Tibial artery (tissue), 4 donors: ENCODE measurements at regions not wholly inside any gene's neighbourhood (a gene's known extent, or its start where the extent isn't known, plus 50 kb on each side); places are given as distances from the start of the nearest gene placed in this dataset.

Experiments
- DNase-seq, 2 donors: peaks; one replicate each; pipeline ENCODE4 v3.0.0-alpha.2; 2019
- H3K27ac ChIP-seq, 2 donors: fragments of 200-600 bp; sonication (generic) in 1 of 2; 1 replicate in 1 of 2; 2 replicates in 1 of 2; pipeline ENCODE4 v1.5.1; 2018 to 2019; ENCODE audit warnings: mild to moderate bottlenecking in 1 of 2
- H3K27me3 ChIP-seq, 2 donors: fragments of 200-600 bp; sonication (generic) in 1 of 2; one replicate each; pipeline versions ENCODE4 v1.5.1 to v1.6.0; 2016 to 2019
- H3K36me3 ChIP-seq, 3 donors: fragments of 200-600 bp; sonication (generic) in 2 of 3; one replicate each; pipeline ENCODE4 v1.5.1; 2016 to 2019; ENCODE audit warnings: mild to moderate bottlenecking in 2 of 3
- H3K4me1 ChIP-seq, 4 donors: fragments of 200-600 bp; sonication (generic) in 2 of 4; 1 replicate in 3 of 4; 2 replicates in 1 of 4; pipeline ENCODE4 v1.5.1; 2016 to 2019
- H3K4me3 ChIP-seq, 2 donors: fragments of 200-600 bp; sonication (generic) in 1 of 2; 1 replicate in 1 of 2; 2 replicates in 1 of 2; pipeline ENCODE4 v1.5.1; 2018 to 2019; ENCODE audit warnings: mild to moderate bottlenecking in 2 of 2
- H3K9me3 ChIP-seq, 3 donors: fragments of 200-600 bp; sonication (generic) in 1 of 3; one replicate each; pipeline ENCODE4 v1.5.1; 2016 to 2019
- intact Hi-C: fragments of 100-400 bp; cut with DNase I; formaldehyde crosslinking; loops from one replicate; pipeline ENCODE4 v1.15.0; 2023; ENCODE audit warnings: low total_unique reads
- TF ChIP-seq, protein P1 (sequence below), 2 experiments: fragments of 200-600 bp in 1 of 2; fragments of 450-650 bp in 1 of 2; IDR thresholded peaks; one replicate each; pipeline ENCODE4 v1.5.1; 2017 to 2019; ENCODE audit warnings: antibody characterized with exemption in 2 of 2, mild to moderate bottlenecking in 1 of 2, moderate library complexity in 1 of 2

DNA sequence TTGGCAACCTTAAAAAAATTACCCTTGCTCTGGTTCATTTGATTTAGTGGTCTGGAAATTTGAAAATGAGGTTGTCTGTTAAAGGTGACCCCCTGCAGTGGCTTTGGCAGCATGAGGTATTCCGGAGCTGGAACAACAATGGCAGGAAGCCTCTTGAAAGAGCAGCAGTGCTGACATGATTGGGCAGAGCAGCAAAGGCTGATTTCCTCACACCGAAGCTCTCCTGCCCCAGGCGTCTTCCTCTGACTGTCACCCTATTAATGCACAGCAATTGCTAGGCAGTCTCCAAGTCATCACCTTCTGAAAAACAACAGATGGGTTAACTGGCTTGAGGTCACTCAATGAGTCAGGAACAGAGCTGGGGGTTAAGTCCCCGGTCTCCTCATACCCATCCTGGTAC is 241.8 kb upstream of the MMS22L start:
- Histone ChIP-seq H3K36me3 (no peaks in the 10 kb centered on the region), H3K4me1 (no peaks in the 10 kb centered on the region), H3K9me3 (no peaks in the 10 kb centered on the region), H3K27ac (no peak overlapping the region), H3K4me3 (no peak overlapping the region), H3K27me3 (no peaks in the 10 kb centered on the region)
- DNase-seq, result no peak
- intact Hi-C loops, result no loop called here
- TF ChIP-seq, protein P1, sequence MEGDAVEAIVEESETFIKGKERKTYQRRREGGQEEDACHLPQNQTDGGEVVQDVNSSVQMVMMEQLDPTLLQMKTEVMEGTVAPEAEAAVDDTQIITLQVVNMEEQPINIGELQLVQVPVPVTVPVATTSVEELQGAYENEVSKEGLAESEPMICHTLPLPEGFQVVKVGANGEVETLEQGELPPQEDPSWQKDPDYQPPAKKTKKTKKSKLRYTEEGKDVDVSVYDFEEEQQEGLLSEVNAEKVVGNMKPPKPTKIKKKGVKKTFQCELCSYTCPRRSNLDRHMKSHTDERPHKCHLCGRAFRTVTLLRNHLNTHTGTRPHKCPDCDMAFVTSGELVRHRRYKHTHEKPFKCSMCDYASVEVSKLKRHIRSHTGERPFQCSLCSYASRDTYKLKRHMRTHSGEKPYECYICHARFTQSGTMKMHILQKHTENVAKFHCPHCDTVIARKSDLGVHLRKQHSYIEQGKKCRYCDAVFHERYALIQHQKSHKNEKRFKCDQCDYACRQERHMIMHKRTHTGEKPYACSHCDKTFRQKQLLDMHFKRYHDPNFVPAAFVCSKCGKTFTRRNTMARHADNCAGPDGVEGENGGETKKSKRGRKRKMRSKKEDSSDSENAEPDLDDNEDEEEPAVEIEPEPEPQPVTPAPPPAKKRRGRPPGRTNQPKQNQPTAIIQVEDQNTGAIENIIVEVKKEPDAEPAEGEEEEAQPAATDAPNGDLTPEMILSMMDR (IDR thresholded peaks at IDR 0.05), result no peak

DNA sequence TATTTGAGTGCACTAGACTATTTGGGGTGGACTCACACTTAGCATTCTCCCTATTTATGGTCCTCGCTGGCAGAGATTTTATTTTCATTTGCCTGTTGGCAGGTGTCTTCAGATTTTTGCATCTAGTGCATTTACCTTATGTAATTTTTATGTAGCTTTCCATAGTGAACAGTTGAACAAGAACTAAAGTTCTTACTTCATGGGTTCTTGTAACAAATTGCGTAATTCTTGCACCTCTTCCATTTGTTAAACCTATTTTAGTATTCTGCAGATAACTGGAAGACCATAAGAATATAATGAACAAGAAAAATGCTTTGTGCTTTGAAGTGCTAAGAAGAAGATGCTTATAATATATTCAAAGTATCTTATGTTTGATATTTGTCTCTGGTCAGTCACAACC is 252.8 kb upstream of the MMS22L start:
- DNase-seq, result no peak
- H3K27me3 ChIP-seq, result no peaks in the 10 kb centered on the region
- H3K4me1 ChIP-seq, result no peaks in the 10 kb centered on the region
- no peak overlapping the region for H3K4me3 ChIP-seq
- H3K9me3 ChIP-seq, result no peaks in the 10 kb centered on the region
- H3K36me3 ChIP-seq, result no peaks in the 10 kb centered on the region
- intact Hi-C loops, result no loop called here
- TF ChIP-seq, protein P1 (IDR thresholded peaks at IDR 0.05), result no peak
- H3K27ac ChIP-seq, result no peak overlapping the region

DNA sequence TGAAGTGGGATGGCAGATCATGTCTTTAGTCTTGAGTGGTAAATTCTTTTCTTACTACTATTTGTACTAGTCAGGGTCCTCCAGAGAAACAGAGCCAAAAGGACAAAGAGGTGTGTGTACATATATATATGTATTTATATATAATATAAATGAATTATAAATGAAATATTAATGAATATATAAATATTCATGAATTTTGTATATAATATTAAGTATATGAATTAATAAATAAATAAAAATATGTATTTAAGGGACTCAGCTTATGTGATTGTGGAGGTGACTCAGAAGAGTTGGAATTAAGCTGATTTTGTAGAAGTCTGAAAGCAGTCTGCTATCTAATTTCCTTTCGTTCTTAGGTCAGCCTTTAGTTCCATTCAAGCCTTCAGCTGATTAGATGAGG is 265.3 kb upstream of the MMS22L start:
- Histone ChIP-seq H3K4me1 (no peaks in the 10 kb centered on the region), H3K27ac (no peak overlapping the region), H3K9me3 (no peaks in the 10 kb centered on the region), H3K36me3 (no peaks in the 10 kb centered on the region), H3K4me3 (no peak overlapping the region), H3K27me3 (no peaks in the 10 kb centered on the region)
- DNase-seq, result no peak
- TF ChIP-seq, protein P1 (IDR thresholded peaks at IDR 0.05), result no peak
- intact Hi-C loops, result no loop called here

DNA sequence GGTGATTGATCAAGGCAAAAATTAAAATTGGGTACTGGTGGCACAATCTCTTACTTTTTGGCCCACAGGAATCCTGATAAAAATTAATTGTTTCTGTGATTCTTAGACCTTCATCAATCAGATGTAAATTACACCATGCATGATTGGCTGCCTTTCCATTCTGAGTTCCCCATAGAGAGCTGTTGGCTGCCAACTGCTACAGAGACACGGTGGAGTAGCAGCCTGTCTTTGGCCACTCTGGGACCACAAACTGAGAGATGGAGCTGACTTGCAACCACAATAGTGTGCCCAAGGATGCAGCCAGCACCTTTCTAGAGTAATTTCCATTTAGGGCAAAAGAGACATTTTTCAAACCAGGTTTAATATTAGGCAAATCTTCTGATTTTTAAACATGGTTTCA is 274.3 kb upstream of the MMS22L start:
- DNase-seq, result no peak
- no peaks in the 10 kb centered on the region for H3K4me1 ChIP-seq
- TF ChIP-seq, protein P1 (IDR thresholded peaks at IDR 0.05), result no peak

DNA sequence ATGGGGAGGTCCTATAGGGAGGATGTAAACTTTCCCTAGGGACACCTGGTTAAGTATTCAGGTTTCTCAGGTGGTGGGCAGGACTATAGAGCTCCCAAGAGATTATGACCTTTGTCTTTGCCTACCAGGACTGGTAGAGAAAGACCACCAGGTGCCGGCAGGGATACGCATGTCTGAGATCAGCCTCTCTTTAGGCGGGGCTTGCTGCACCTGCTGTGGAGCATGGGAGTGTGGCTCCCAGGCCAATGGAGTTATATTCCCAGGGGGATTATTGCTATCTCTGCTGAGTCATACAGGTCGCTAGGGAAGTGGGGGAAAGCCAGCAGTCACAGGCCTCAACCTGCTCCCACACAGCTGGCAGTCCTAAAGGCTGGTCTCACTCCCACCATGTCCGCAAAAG is 280.5 kb upstream of the MMS22L start:
- intact Hi-C loops, result no loop called here
- TF ChIP-seq, protein P1 (IDR thresholded peaks at IDR 0.05), result no peak

More for the DNA sequence above, 274.3 kb upstream of the MMS22L start:
- H3K27ac ChIP-seq, result no peak overlapping the region
- no peaks in the 10 kb centered on the region for H3K36me3 ChIP-seq
- H3K4me3 ChIP-seq, result no peak overlapping the region
- H3K27me3 ChIP-seq, result no peaks in the 10 kb centered on the region
- no peaks in the 10 kb centered on the region for H3K9me3 ChIP-seq
- intact Hi-C loops, result no loop called here

DNA sequence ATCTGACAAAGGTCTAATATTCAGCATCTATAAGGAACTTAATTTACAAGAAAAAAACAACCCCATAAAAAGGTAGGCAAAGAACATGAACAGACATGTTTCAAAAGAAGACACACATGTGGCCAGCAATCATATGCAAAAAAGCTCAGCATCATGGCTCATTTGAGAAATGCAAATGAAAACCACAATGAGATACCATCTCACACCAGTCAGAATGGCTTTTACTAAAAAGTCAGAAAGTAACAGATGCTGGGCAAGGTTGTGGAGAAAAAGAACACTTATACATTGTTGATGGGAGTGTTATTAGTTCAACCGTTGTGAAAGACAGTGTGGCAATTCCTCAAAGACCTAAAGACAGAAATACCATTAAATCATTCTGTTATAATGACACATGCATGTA is 289.9 kb upstream of the MMS22L start:
- H3K4me1 ChIP-seq, result no peaks in the 10 kb centered on the region
- H3K4me3 ChIP-seq, result no peak overlapping the region
- H3K27ac ChIP-seq, result no peak overlapping the region
- H3K27me3 ChIP-seq, result no peaks in the 10 kb centered on the region
- no peaks in the 10 kb centered on the region for H3K9me3 ChIP-seq
- H3K36me3 ChIP-seq, result no peaks in the 10 kb centered on the region
- intact Hi-C loops, result no loop called here
- TF ChIP-seq, protein P1 (IDR thresholded peaks at IDR 0.05), result no peak
- DNase-seq, result no peak

More for the DNA sequence above, 280.5 kb upstream of the MMS22L start:
- Histone ChIP-seq H3K27ac (no peak overlapping the region), H3K4me1 (no peaks in the 10 kb centered on the region), H3K4me3 (no peak overlapping the region), H3K36me3 (no peaks in the 10 kb centered on the region), H3K9me3 (no peaks in the 10 kb centered on the region), H3K27me3 (no peaks in the 10 kb centered on the region)
- no peak for DNase-seq
